ENCODE measurements at regions not wholly inside any gene's neighbourhood (a gene's known extent, or its start where the extent isn't known, plus 50 kb on each side); places are given as distances from the start of the nearest gene placed in this dataset.

- DNase-seq (ENCODE audit: low read depth in 1 of 2, low spot score in 1 of 2) = no peak
Measured at GRCh38 chr1:168782559-168783116, 53.6 kb upstream of the DPT start.

- no peak for DNase-seq (ENCODE audit: low read depth in 1 of 2, low spot score in 1 of 2)
Measured at GRCh38 chr1:168783458-168784210, 54.6 kb upstream of the DPT start.

GRCh38 chr1:168786476-168787330 lies 57.7 kb upstream of the DPT start:
- DNase-seq (ENCODE audit: low read depth in 1 of 2, low spot score in 1 of 2) = no peak

DNA sequence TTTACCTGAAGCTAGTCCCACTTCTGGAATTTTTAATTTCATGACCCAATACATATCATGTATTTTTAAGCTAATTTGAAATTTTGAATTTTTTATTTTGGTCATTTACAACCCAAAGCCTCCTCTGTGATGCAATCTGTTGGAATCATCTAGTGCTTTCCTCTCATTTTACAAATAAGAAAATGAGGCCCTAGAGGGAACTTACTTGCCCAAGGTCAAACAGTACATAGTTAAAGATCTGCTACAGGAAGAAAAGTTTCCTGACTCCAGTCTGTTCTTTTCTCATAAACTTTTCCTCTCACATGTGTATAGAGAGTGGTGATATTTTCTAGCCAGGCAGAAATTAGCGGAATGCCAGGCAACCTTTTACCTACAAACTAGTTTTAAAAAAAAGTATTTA lies 59.3 kb upstream of the DPT start:
- no peak for DNase-seq (ENCODE audit: low read depth in 1 of 2, low spot score in 1 of 2)

DNA sequence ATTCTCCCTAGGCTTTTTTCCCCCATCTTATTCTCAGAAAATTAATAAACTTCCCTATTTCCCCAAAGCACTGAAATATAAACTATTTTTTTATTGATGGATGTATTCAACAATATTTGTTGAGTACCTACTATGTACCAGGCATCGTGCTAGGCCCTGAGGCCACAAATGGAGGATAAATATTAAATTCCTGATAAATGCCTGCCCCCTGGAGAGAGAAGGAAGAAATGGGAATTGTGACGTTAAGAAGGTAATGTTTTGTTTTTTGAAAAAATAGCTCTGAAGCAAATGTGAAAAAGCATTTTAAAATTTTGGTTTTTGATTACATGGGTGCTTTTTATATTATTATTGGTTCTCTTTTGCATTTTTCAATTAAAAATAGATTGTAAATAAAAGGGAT lies 60.5 kb upstream of the DPT start:
- no peak for DNase-seq (ENCODE audit: low read depth in 1 of 2, low spot score in 1 of 2)

GRCh38 chr1:168792142-168792541 lies 63.1 kb upstream of the DPT start:
- no peak for DNase-seq (ENCODE audit: low read depth in 1 of 2, low spot score in 1 of 2)

DNA sequence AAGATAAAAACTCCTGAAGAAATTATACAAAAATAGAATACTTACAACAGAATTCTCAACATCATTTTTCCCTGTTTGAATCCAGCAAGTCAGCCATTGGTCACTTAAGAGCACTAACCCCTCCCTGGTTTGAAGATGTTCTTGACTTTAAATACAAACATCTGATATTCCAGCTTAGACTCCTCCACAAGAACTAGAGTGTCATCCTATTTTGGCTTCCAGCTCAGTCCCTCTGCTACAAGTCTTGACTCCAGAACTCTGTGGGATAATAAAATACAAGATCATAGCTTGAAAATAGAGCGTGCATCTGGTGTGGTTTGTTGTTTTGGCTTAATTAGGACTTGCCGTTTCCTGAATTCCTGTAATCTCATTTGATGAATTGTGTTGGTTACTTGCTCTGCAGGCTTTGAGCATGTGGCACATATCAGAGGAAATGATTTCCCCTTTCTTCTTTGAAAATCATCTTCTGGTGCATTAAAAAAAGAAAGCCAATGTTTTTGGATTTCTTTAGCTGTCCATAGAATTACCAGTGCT lies 63.7 kb upstream of the DPT start:
- DNase-seq (ENCODE audit: low read depth in 1 of 2, low spot score in 1 of 2) = no peak

GRCh38 chr1:168794057-168794456 lies 65.1 kb upstream of the DPT start:
- no peak for DNase-seq (ENCODE audit: low read depth in 1 of 2, low spot score in 1 of 2)

- DNase-seq (ENCODE audit: low read depth in 1 of 2, low spot score in 1 of 2) = no peak
Measured at GRCh38 chr1:168795681-168796080, 66.7 kb upstream of the DPT start.

- no peak for DNase-seq (ENCODE audit: low read depth in 1 of 2, low spot score in 1 of 2)
Measured at GRCh38 chr1:168799927-168800605, 71.1 kb upstream of the DPT start.

GRCh38 chr1:168801032-168801745 lies 72.2 kb upstream of the DPT start:
- no peak for DNase-seq (ENCODE audit: low read depth in 1 of 2, low spot score in 1 of 2)

- no peak for DNase-seq (ENCODE audit: low read depth in 1 of 2, low spot score in 1 of 2)
Measured at GRCh38 chr1:168803806-168804510, 75.0 kb upstream of the DPT start.

- DNase-seq (ENCODE audit: low read depth in 1 of 2, low spot score in 1 of 2) = no peak
Measured at GRCh38 chr1:168806952-168807351, 77.9 kb upstream of the DPT start.

GRCh38 chr1:168811176-168811575 lies 82.2 kb upstream of the DPT start:
- no peak for DNase-seq (ENCODE audit: low read depth in 1 of 2, low spot score in 1 of 2)

GRCh38 chr1:168819668-168820067 lies 90.7 kb upstream of the DPT start:
- DNase-seq (ENCODE audit: low read depth in 1 of 2, low spot score in 1 of 2) = no peak

- no peak for DNase-seq (ENCODE audit: low read depth in 1 of 2, low spot score in 1 of 2)
Measured at GRCh38 chr1:168821434-168821833, 92.4 kb upstream of the DPT start.

GRCh38 chr1:168822911-168823310 lies 93.9 kb upstream of the DPT start:
- DNase-seq (ENCODE audit: low read depth in 1 of 2, low spot score in 1 of 2) = no peak

DNA sequence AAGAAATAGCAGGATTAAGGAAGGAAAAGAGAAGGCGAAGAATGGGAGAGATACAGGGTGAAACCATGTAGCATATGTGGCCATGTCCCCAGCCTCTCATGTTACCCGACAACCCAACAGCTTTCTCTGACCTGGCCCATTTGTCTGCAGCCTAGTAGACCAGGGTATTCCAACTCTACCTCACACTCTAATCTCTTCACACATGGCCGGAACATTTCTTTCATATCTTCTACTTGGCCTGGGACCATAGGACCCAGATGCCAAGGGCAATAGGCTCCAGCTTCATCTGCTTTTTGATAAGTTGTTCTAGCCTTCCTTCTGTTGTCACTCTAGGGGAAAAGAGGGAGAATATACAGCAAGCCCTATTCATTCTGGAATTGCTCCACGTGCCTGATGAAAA lies 95.0 kb upstream of the DPT start:
- no peak for DNase-seq (ENCODE audit: low read depth in 1 of 2, low spot score in 1 of 2)

DNA sequence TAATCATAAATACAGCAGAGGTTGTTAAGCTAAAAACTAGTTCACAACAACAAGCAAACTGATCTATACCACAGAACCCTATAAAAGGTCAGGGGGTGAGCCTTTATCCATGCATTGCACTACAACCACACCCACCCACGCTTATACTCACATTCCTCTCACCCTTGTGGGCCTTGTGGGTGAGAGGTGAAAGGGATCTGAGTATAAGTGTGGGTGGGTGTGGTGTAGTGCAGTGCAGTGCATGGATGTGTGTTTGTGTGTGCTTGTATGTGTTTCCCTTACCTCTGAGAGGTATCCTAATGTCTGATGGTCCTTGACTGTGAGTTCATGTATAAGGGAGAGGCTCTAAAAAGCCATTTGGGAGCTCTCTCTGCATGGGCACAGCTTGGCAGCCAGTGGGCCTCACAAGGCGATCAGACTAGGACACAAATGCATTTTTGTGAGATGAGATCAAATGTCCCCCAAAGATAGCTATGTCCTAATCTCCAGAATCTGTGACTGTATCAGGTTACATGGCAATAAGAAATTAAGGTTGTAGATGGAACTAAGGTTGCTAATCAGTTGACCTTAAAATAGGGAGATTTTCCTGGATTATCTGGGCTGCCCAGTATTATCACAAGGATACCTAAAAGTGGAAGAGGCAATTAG lies 95.5 kb upstream of the DPT start:
- no peak for DNase-seq (ENCODE audit: low read depth in 1 of 2, low spot score in 1 of 2)

- no peak for DNase-seq (ENCODE audit: low read depth in 1 of 2, low spot score in 1 of 2)
Measured at GRCh38 chr1:168825129-168825528, 96.1 kb upstream of the DPT start.

All from activated T-helper 1 cell treated with anti-CD3 and anti-CD28 coated beads, Interleukin-2, amount 50 U/mL, for 16 hours (primary cell).